Astrocyte (in vitro differentiated cells and primary cell): ENCODE measurements at regions not wholly inside any gene's neighbourhood (a gene's known extent, or its start where the extent isn't known, plus 50 kb on each side); places are given as distances from the start of the nearest gene placed in this dataset.

Source experiments
- DNase-seq: peaks from one replicate; pipeline ENCODE4 v3.0.0-alpha.2; 2010; ENCODE audit warnings: low read depth
- FAIRE-seq: peaks from 2 replicates; lab custom pipeline; 2011; peaks lifted over from hg19 to GRCh38; lab: Jason Lieb, UNC
- H2AFZ ChIP-seq: 2 replicates; pipeline ENCODE4 v1.6.0; 2012; ENCODE audit warnings: low read depth, low read length, inconsistent platforms
- H3K27ac ChIP-seq: 2 replicates; pipeline ENCODE4 v1.5.1; 2011; ENCODE audit warnings: low read depth, low read length, inconsistent platforms
- H3K27me3 ChIP-seq: 2 replicates; pipeline ENCODE4 v1.6.0; 2011; ENCODE audit warnings: low read length, inconsistent platforms; ENCODE audit not compliant: insufficient read depth
- H3K36me3 ChIP-seq: 2 replicates; pipeline ENCODE4 v1.5.1; 2011; ENCODE audit warnings: low read length, inconsistent platforms; ENCODE audit not compliant: insufficient read depth
- H3K4me1 ChIP-seq: 2 replicates; pipeline ENCODE4 v1.5.1; 2011; ENCODE audit warnings: low read length, inconsistent platforms; ENCODE audit not compliant: insufficient read depth
- H3K4me2 ChIP-seq: 2 replicates; pipeline ENCODE4 v1.6.0; 2012; ENCODE audit warnings: low read length, inconsistent platforms
- H3K4me3 ChIP-seq: 2 replicates; pipeline ENCODE4 v1.5.1; 2011; ENCODE audit warnings: low read depth, mild to moderate bottlenecking, low read length, inconsistent platforms; ENCODE audit not compliant: insufficient read depth
- H3K79me2 ChIP-seq: 2 replicates; pipeline ENCODE4 v1.6.0; 2012; ENCODE audit warnings: mild to moderate bottlenecking, low read length, inconsistent platforms; ENCODE audit not compliant: insufficient read depth
- H3K9ac ChIP-seq: 2 replicates; pipeline ENCODE4 v1.6.0; 2012; ENCODE audit warnings: mild to moderate bottlenecking, low read length, inconsistent platforms
- H3K9me3 ChIP-seq: 2 replicates; pipeline ENCODE4 v1.5.1; 2012; ENCODE audit warnings: low read depth, mild to moderate bottlenecking, low read length, inconsistent platforms; ENCODE audit not compliant: insufficient read depth
- H4K20me1 ChIP-seq: 2 replicates; pipeline ENCODE4 v1.6.0; 2012; ENCODE audit warnings: low read length, inconsistent platforms; ENCODE audit not compliant: insufficient read depth
- H3K27ac Mint-ChIP-seq: one replicate; pipeline ENCODE4 v1.8.0; 2021; ENCODE audit warnings: mild to moderate bottlenecking, mixed read lengths; ENCODE audit not compliant: unreplicated experiment
- H3K27me3 Mint-ChIP-seq: one replicate; pipeline ENCODE4 v1.8.0; 2021; ENCODE audit warnings: low read depth, mixed read lengths; ENCODE audit not compliant: unreplicated experiment
- H3K36me3 Mint-ChIP-seq: one replicate; pipeline ENCODE4 v1.8.0; 2021; ENCODE audit warnings: low read depth, mixed read lengths; ENCODE audit not compliant: unreplicated experiment
- H3K4me1 Mint-ChIP-seq: one replicate; pipeline ENCODE4 v1.8.0; 2021; ENCODE audit warnings: low read depth, mixed read lengths; ENCODE audit not compliant: unreplicated experiment
- H3K4me3 Mint-ChIP-seq: one replicate; pipeline ENCODE4 v1.8.0; 2021; ENCODE audit warnings: mild to moderate bottlenecking, moderate library complexity, mixed read lengths; ENCODE audit not compliant: unreplicated experiment
- H3K9me3 Mint-ChIP-seq: one replicate; pipeline ENCODE4 v1.8.0; 2021; ENCODE audit warnings: mild to moderate bottlenecking, mixed read lengths; ENCODE audit not compliant: unreplicated experiment
- CTCF ChIP-seq: IDR thresholded peaks from 2 replicates; pipeline ENCODE4 v1.5.1; 2011; ENCODE audit warnings: low read depth, mild to moderate bottlenecking, inconsistent platforms, low read length, moderate library complexity; ENCODE audit not compliant: insufficient read depth
- EZH2 ChIP-seq: IDR thresholded peaks from 2 replicates; pipeline ENCODE4 v1.6.1; 2012; ENCODE audit warnings: mild to moderate bottlenecking, low read length, inconsistent platforms; ENCODE audit not compliant: insufficient read depth

DNA sequence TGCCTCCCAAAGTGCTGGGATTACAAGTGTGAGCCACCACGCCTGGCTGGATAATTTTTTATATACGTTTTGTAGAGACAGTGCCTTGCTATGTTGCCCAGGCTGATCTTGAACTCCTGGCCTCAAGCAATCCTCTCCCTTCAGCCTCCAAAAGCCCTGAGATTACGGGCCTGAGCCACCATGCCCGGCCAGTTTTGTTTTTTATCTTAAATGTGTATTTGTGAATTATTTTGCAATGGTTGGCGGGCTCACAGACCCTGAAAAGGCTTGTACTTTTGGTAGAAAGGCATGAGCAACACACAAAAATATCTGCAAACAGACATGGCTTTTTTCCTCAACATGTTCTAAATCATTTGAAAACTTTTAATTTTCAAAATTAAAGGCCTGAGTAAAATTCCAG lies 73.4 kb upstream of the TMEM18 start:
- no peak overlapping the region for H3K9ac ChIP-seq
- TF ChIP-seq EZH2, result no peak
- no peak for TF ChIP-seq CTCF
- no peaks in the 10 kb centered on the region for H3K4me1 ChIP-seq
- H3K4me2 ChIP-seq, result no peak overlapping the region
- no peaks in the 10 kb centered on the region for H3K36me3 ChIP-seq
- H3K27me3 ChIP-seq, result no peaks in the 10 kb centered on the region
- no peak overlapping the region for H2AFZ ChIP-seq
- H3K4me3 Mint-ChIP-seq, result no peak overlapping the region
- H3K27me3 Mint-ChIP-seq, result peaks cover 2% of the 10 kb centered on the region
- no peak for FAIRE-seq
- no peak overlapping the region for H3K27ac ChIP-seq
- H3K27ac Mint-ChIP-seq, result no peak overlapping the region
- no peaks in the 10 kb centered on the region for H3K79me2 ChIP-seq
- H3K36me3 Mint-ChIP-seq, result peaks cover 8% of the 10 kb centered on the region
- H4K20me1 ChIP-seq, result no peaks in the 10 kb centered on the region
- no peaks in the 10 kb centered on the region for H3K4me1 Mint-ChIP-seq
- peaks cover 3% of the 10 kb centered on the region for H3K9me3 ChIP-seq
- no peaks in the 10 kb centered on the region for H3K9me3 Mint-ChIP-seq
- no peak overlapping the region for H3K4me3 ChIP-seq
- no peak for DNase-seq

GRCh38 chr2:747762-748351 lies 70.7 kb upstream of the TMEM18 start:
- no peak for DNase-seq
- Mint-ChIP-seq H3K36me3 (peaks cover 8% of the 10 kb centered on the region), H3K9me3 (no peaks in the 10 kb centered on the region), H3K27me3 (no peaks in the 10 kb centered on the region), H3K27ac (no peak overlapping the region), H3K4me3 (no peak overlapping the region), H3K4me1 (no peaks in the 10 kb centered on the region)
- H3K27me3 ChIP-seq, result no peaks in the 10 kb centered on the region
- no peak overlapping the region for H3K27ac ChIP-seq
- no peak overlapping the region for H3K4me3 ChIP-seq
- H3K9me3 ChIP-seq, result peaks cover 3% of the 10 kb centered on the region
- H3K36me3 ChIP-seq, result no peaks in the 10 kb centered on the region
- no peaks in the 10 kb centered on the region for H3K79me2 ChIP-seq
- peak; percentile 96 for FAIRE-seq
- H3K4me2 ChIP-seq, result no peak overlapping the region
- TF ChIP-seq EZH2, result no peak
- TF ChIP-seq CTCF, result no peak
- H2AFZ ChIP-seq, result no peak overlapping the region
- no peak overlapping the region for H3K9ac ChIP-seq
- no peaks in the 10 kb centered on the region for H3K4me1 ChIP-seq
- H4K20me1 ChIP-seq, result no peaks in the 10 kb centered on the region

DNA sequence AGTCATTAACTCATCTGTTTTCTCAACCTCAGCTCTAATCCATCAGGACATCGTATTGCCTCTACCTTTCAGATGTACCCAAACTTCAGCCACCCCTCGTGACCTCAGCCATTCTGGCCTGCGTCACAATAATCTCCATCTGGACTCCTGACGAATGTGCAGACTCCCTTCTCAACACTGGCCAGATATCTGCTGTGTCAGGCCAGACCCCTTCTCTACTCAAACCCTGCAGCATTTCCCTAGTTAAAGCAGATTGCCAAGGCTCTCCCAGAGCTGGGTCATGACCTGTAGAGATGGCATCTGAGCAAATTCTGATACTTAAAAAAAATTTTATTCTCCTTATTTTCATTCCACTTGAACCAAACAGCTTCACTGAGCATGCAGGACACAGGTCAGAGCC lies 69.5 kb upstream of the TMEM18 start:
- no peak for DNase-seq
- no peaks in the 10 kb centered on the region for H3K27me3 Mint-ChIP-seq
- FAIRE-seq, result no peak
- no peak overlapping the region for H3K4me3 ChIP-seq
- TF ChIP-seq CTCF (no peak), EZH2 (no peak)
- no peak overlapping the region for H3K4me2 ChIP-seq
- no peaks in the 10 kb centered on the region for H3K4me1 ChIP-seq
- H3K36me3 Mint-ChIP-seq, result peaks cover 8% of the 10 kb centered on the region
- no peak overlapping the region for H3K9ac ChIP-seq
- no peaks in the 10 kb centered on the region for H4K20me1 ChIP-seq
- H3K9me3 Mint-ChIP-seq, result no peaks in the 10 kb centered on the region
- H3K36me3 ChIP-seq, result no peaks in the 10 kb centered on the region
- no peak overlapping the region for H2AFZ ChIP-seq
- peaks cover 2% of the 10 kb centered on the region for H3K4me1 Mint-ChIP-seq
- H3K27ac ChIP-seq, result no peak overlapping the region
- no peaks in the 10 kb centered on the region for H3K79me2 ChIP-seq
- peaks cover 3% of the 10 kb centered on the region for H3K9me3 ChIP-seq
- H3K27ac Mint-ChIP-seq, result no peak overlapping the region
- H3K27me3 ChIP-seq, result no peaks in the 10 kb centered on the region
- H3K4me3 Mint-ChIP-seq, result no peak overlapping the region
